Left cardiac atrium (tissue), 4 donors: ENCODE measurements at regions not wholly inside any gene's neighbourhood (a gene's known extent, or its start where the extent isn't known, plus 50 kb on each side); places are given as distances from the start of the nearest gene placed in this dataset.
A peak's percentile ranks its signal among the peaks of the same experiment; 100 is the strongest.

Source experiments
- ATAC-seq, 2 donors: fragments of 200-7000 bp; cut with Tn5 transposase; one replicate each; pipeline ENCODE4 v1.9.1; 2020; ENCODE audit warnings: mild to moderate bottlenecking in 2 of 2, moderate library complexity in 2 of 2
- DNase-seq: peaks from one replicate; pipeline ENCODE4 v3.0.0-alpha.2; 2020
- intact Hi-C, 2 donors: fragments of 100-400 bp; cut with DNase I; formaldehyde crosslinking; loops; one replicate each; pipeline versions ENCODE4 v1.14.1 to v1.15.1; 2022 to 2023
- donor health status: DM: no; HTN: yes; CAD: no.
- donor health status: DM: no; HTN: yes; CAD: no; lungs with severe emphysema.
- donor health status: DM: yes; HTN: yes; CAD: no.
- donor health status: Dilated cardiomyopathy.

DNA sequence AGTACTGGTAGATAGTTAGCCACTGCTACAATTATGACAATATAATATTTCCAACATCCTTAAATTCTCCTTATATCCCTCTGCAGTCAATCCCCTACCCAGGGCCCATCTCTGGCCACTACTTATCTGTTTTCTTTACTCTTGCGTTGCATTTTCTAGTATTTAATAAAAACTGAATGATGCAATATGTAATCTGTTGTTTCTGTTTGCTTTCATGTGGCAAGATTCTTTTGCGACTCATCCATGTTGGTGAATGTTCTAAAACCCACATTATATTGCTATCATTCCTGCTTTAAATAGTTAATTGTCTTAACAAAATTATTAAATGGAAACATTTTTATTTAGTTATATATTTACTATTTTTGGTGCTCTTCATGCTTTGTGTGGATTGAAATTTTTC is 338.5 kb downstream of the MDFIC start:
- DNase-seq (no peak), ATAC-seq (no peak)
- intact Hi-C loops, result no loop called here

DNA sequence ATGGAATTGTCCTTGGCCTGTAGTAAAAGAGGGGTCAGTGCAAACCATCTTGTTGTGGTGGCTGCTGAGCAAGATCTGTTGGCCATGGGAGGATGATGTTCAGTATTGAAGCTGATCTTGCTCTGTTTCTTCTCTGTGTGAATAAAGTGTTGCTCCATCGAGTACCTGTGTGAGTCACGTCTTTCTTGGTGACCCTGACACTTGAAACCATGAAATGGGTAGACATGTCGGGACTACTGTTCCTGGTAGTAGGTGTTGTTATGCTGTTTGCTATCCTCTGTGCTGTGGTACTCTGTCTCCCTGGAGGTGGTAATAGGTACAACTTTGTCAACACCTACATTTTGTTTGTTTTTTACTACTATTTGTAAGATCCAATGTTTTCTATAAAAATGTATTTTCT is 330.6 kb downstream of the MDFIC start:
- no peak for DNase-seq
- no peak for ATAC-seq
- intact Hi-C loops, result no loop called here

DNA sequence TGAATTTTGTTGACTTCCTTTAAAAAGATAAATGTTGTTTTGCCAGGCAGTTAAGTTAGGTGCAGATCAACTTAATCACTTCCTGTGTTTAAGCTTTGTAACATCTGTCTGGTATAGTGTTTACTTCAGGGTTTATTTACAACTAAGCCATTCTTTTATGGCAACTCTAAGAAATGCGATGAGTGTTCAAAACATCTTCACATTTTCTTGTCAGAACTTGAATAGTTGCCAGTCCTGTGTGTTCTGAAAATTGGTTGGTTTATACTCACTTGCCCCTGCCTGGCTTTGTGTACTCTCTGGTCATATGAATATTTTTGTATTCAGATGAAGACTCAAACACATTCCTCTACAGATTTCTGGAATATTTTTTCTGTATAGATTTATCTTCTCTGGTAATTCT is 327.2 kb downstream of the MDFIC start:
- ATAC-seq (no peak), DNase-seq (no peak)
- intact Hi-C loops, result no loop called here

DNA sequence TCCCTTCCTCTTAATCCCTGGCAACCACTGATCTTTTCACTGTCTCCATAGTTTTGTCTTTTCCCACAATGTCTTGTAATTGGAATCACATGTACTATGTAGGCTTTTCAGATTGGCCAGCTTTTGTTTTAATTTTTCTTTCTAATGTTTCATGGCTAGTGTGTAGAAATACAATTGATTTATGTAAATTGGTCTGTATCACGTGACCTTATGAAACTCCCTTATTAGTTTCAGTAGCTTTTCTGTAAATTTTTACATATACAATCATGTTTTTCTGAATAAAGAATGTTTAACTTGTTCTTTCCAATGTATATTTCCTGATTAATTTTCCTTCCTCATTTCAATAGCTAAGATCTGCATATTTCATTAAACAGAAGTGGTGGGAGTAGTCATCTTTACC is 319.3 kb downstream of the MDFIC start:
- no peak for DNase-seq
- ATAC-seq, result no peak
- intact Hi-C loops, result no loop called here

DNA sequence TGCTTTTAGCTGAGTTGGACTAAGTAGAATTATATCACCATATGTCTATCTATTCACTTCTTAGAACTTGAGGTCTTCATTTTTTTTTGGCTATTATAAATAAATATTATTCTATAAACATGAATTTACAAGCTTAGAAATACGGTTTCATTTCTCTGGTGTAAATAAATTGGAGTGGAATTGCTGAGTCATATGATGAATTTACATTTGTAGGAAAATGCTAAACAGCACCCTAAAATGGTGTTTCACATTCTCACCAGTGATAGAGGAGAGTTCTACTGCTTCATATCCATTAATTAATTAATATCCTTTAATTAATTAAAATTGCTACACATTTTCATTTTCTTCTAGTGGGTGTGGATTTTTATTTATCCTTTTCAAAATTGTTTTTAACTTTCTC is 318.3 kb downstream of the MDFIC start:
- intact Hi-C loops, result no loop called here
- DNase-seq (no peak), ATAC-seq (no peak)

DNA sequence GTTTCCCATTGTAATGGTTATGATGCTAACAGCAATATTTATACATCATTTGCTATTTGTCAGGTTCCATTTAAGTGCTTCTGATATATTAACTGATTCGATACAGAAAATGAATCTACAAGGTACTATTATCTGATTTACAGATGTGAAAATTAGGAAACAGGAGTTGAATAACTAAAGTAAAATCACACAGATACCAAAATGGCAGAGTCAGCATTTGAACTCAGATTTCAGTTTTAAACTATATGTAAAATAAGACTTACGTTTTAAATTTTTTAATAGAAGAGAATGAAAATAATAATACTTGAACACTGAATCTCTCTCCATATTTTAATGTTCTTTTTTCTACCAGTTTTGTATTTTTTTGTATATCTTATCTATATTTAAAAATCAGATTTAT is 313.2 kb downstream of the MDFIC start:
- intact Hi-C loops, result no loop called here
- ATAC-seq (no peak), DNase-seq (no peak)

DNA sequence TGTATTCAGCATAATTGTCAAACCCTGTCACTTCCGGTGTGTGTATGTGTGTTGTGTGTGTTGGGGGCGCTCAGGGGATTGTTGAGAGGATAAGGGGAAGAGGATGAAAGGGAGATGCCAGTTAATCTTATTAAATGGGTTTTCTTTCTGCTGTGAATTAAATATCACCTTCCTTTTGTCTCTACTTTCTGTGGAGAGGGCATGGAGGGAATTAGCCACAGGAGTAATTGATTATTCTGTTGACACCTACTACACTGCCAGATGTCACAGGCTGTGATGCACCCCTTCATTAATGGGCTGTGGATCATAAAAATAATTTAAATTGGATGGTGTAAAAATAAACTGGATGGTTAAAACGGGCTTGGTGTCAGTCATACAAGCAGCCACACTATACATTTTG is 311.9 kb downstream of the MDFIC start:
- intact Hi-C loops, result no loop called here
- ATAC-seq (no peak), DNase-seq (no peak)

DNA sequence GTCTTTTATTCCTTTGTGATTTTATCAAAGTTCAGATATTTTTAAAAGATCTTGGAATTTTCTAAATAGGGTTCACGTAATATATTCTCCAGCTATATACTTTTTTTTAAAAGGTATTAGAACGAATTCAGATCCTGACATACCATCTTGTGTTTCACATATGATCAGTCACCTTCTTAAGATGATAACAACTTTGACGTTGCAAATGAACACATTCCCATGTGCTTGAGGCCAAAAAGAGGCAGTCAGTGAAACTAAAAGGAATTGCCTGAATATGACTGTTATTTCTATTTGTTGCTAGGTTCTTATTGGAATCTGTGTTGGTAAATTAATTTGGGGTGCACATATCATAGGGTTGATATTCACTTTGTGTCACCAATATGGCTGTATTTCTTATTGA is 310.1 kb downstream of the MDFIC start:
- intact Hi-C loops, result no loop called here
- ATAC-seq, result no peak

DNA sequence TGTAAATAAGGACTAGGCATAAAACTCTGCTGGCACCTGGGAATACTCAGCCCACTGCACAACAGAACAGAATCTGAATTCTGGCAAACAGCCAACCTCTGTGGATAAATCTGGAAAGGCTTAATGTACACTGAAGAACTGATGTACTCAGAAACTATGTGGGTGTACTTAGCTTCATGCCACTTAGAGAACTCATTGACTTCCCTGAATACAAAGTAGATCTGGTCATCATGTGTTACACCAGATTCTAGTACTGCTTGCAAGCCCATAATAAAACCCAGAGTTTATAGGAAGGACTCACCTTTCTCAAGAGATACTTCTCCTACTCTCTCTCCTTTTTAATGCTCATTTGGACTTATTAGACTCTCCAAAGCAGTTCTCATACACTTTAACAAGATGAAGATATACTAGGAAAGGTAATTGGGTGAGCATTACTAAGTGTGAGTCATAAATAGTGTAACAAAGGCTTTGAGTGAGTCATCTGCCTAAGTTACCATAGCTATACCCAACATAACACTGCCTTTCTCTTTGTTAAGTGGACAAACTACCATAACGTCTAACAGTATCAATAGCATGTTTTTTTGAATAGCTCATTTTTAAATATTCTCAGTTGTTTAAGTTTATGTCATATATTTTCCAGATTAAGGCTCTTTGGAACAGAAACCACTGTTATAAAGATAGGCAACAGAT is 309.1 kb downstream of the MDFIC start:
- DNase-seq, result no peak
- intact Hi-C loops, result no loop called here
- ATAC-seq, result peak in 1 of 2 donors; percentile 97

More for the DNA sequence above, 310.1 kb downstream of the MDFIC start:
- no peak for DNase-seq

DNA sequence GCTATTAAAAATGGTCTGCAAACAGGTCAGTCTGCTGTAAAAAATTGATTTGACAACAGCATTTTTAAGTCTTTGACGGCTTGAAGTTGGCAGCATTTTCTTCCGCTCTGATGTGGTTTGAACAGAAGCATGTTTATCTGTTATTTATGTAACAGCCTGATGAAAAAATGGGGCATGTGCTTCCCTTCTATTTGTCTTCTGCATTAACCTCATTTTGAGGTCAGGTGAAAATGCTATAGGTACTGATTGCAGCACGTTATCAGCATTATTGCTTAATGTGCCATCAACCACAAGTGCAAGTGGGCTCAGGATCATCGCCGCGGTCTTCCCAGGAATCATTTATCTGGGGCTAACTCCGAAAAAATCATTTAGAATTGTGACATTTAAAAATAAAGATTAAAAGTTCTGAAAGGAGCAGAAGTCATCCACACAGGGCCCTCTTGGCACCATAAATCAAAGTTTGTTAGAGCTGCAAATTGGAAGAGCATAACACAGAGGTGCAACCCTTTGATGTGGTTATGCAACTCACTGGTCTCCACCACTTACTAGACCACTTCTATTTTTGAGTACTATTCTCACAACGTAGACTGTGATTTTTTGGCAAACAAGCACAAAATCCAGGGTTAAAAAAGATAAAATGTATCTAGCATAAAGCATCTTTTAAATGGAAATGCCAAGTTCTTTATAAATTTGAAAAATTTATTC is 307.7 kb downstream of the MDFIC start:
- intact Hi-C loops, result no loop called here

DNA sequence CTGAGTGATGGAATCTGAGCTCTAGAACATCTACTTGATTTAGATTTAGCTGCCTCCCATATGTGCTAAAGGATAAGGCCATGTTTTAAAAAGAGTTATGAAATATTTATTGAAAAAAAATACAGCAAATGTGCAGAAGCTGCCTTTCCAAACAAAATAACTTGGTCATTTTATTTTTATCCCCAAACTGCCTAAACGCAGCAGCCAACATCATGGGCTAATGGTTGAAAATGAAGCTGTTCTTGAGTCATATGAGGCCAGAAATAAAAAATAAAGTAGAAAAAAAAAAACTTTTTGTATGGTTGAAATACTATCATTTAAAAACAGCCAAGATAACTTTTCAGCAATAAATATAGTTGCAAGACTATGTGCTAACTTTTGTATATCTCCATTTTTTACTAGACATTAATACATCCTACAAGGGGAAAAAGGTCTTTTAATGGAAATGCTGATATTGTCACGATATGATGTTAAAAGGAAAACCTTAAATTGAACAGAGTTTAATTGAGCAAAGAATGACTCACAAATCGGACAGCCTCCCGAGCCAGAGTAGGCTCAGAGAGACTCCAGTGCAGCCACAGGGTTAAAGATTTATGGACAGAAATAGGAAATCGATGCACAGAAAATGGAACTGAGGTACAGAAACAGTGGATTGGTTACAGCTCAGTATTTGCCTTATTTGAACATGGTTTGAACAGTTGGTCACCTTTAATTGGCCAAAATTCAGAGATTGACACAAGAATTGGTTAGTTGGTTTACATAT is 305.8 kb downstream of the MDFIC start:
- intact Hi-C loops, result no loop called here
- DNase-seq (no peak), ATAC-seq (no peak)

More for the DNA sequence above, 307.7 kb downstream of the MDFIC start:
- ATAC-seq, result no peak
- no peak for DNase-seq

DNA sequence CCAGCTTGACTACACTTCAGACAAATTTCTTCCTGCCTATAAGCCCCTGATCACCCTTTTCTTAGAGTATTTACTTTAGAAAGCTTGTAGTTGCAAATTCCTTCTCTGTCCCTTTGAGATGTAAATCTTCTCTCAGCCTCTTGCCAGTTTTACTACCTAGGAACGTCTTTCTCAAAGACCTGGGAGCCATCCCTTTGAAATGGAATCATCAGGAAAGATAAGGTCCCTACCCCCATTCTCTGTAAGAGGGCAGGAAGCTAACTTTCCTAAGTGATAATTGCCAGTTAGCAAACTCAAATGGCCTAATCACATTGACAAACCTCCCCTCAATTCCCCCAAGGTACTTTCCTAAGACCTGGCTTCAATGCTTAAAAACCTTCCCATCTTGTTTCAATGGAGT is 304.5 kb downstream of the MDFIC start:
- no peak for ATAC-seq
- DNase-seq, result no peak
- intact Hi-C loops, result no loop called here

DNA sequence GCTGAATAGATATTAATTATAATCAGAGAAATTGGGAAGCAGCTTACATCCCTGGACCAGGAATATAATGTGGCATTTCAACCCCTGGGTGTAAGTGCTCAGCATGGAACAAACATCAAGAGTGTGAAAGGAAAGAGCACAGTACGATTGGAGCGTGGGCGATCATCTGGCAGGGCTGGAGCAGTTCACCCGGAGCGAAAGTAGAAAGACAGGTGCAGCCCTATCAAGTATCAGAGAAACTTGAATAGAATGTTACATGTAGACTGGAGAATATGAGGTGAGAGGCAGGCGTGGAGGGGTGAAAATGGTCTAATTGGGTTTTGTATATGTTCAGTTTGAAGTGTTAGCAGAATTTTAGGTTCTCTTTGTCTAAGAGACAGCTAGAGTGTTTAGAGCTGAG is 303.0 kb downstream of the MDFIC start:
- intact Hi-C loops, result no loop called here
- ATAC-seq (no peak), DNase-seq (no peak)

DNA sequence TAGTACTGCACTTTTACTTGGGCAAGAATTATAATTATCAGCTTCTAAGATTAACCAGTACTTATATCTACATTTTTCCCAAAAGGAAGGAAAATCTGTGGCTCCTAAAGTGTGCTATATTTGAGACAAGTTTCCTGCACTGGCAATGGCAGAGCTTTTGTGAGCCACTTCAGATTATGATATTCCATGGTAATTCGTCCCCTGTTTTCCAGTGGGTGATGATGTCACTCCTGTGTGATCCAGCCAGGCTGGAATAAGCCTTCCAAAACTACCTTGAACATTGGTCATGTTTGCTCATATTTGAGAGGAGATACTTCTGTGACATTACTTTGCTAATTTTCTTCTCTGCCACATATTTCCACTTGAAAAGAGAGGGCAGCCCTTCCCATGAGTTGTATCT is 302.1 kb downstream of the MDFIC start:
- DNase-seq (no peak), ATAC-seq (no peak)
- intact Hi-C loops, result no loop called here

DNA sequence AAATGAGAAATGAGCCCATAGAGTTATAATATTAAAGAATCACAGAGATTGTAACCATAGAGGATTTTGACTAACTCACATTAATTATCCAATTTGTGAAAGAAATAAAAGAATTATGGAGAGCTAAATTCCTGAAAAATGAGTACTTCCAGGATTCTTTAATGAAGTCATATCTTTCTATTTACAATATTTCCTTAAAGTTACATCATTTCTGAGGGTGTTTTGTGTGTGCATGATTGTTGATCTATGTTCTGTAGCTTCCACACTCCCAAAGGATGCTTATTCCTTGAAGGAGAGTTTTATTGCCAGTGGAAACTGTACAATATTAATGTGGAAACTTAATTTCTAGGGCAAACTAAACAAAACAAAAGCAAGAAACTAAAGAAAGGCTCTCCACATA is 299.6 kb downstream of the MDFIC start:
- DNase-seq (no peak), ATAC-seq (no peak)
- intact Hi-C loops, result no loop called here

DNA sequence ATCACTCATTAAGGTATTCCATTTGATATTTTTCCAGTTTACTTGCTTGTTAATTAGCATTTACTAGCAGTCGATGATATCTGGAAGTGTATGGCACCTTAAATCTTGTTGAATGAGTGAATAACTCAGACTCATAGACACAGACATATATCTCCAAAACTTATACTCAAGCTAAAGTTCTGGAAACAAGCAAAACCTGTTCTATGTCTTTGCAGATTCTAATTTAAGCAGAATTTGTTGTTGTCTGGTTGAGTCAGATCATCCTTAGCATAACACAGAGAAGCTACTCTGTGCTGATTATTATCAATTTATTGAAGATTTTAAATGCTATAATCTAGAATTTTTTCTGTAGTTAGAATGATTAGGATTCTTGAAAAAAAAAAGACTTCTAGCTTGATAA is 296.2 kb downstream of the MDFIC start:
- DNase-seq (no peak), ATAC-seq (no peak)
- intact Hi-C loops, result loop anchor here (5.0 to 10.0 kb wide), 3 partner anchors 293 to 353 kb away; partner anchors contain the start of gene MDFIC (in 1 of the 2)

DNA sequence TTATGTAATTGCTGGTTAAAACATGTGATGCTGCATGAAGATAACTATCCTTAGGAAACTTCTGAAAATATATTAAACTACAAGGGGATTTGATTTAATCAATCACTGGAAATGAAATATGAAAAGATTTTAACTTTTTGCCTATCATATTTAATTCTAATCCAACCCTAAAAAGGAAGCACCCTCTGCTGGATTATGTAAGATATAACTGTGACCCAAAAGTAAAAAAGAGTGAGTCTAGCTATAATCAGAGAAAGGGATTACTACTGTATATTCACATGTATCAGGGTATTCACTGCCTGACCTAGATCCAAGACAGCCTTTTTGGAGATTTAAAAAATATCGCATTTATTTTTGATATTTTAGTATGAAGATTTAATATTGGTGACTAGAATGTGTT is 295.5 kb downstream of the MDFIC start:
- peak in 1 of 2 donors; percentile 54 for ATAC-seq
- intact Hi-C loops, result loop anchor here (5.0 to 10.0 kb wide), 3 partner anchors 293 to 353 kb away; partner anchors contain the start of gene MDFIC (in 1 of the 2)
- no peak for DNase-seq

DNA sequence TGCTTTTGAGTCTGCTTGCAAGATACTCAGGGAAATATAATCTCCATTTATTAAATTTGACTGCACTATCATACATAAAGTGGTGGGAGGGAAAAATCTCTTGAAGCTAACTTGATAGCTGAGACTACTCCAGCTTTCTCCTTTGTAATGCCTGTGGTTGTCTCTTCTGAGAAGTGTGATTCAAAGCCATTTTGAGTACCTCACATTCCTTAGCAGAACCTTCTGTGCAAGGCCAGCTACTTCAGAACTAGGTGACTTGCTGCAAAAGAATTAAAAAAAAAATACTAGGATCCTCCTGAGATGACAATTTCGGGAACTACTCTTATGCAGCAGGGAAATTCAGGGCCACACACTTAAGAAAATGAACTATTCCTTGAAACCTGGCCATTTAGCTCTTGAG is 294.8 kb downstream of the MDFIC start:
- no peak for DNase-seq
- no peak for ATAC-seq
- intact Hi-C loops, result loop anchor here (5.0 to 10.0 kb wide), 3 partner anchors 292 to 352 kb away; partner anchors contain the start of gene MDFIC (in 1 of the 2)

DNA sequence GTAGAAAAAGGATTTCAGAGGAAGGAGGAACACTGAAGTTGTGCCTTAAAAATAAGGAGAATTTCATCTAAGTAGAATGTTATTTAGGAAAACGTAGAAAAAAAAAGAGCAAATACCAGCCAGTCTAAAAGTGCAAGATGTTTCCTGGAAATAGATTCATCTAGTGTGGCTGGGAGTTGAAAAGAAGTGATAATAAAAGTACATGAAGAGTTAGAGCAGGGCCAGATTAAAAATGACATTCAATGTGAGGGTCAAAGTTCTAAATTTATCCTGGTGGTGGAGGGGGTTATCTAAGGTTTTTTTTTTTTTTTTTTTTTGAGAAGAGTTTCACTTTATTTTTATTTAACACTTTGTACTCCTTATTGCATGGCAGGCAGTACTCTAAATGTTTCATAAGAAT is 289.3 kb downstream of the MDFIC start:
- intact Hi-C loops, result loop anchor here (10.0 kb wide), 2 partner anchors 286 to 346 kb away; partner anchors contain the start of gene MDFIC (in 1 of the 2)
- DNase-seq (no peak), ATAC-seq (peak in 1 of 2 donors; percentile 47)

DNA sequence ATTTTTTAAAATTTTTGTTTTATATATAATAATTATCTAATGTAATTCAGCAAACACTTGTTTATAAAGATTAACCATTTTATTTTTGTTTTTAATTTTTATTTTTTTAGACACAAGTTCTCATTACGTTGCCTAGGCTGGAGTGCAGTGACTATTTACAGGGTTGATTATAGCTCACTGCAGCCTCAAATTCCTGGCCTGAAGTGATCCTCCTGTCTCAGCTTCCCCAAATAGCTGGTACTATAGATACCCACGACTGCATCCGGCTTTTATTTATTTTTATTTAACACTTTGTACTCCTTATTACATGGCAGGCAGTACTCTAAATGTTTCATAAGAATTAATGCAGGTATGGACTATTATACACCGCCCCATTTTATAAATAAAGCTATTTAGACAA is 288.7 kb downstream of the MDFIC start:
- intact Hi-C loops, result loop anchor here (10.0 kb wide), 2 partner anchors 286 to 346 kb away; partner anchors contain the start of gene MDFIC (in 1 of the 2)
- DNase-seq (no peak), ATAC-seq (no peak)
